HepG2 (cell line): ENCODE measurements at regions not wholly inside any gene's neighbourhood (a gene's known extent, or its start where the extent isn't known, plus 50 kb on each side); places are given as distances from the start of the nearest gene placed in this dataset.

Source experiments
- ATAC-seq: fragments of 200-7000 bp; cut with Tn5 transposase; 3 replicates; pipeline ENCODE4 v1.9.1; 2020; ENCODE audit warnings: mild to moderate bottlenecking, moderate library complexity
- BruUV-seq: library from RNA; stranded (reverse); fragments of 400-500 nt; replicated peaks from 2 replicates; lab custom pipeline; 2021; lab: Mats Ljungman, UMichigan
- CTCF ChIA-PET: fragments of 300-600 bp; formaldehyde crosslinking; extraction: SDS; loops from one replicate; lab custom pipeline; 2021; ENCODE audit warnings: low total read pairs, inconsistent platforms, low intra/inter-chr PET ratio; lab: Yijun Ruan, JAX
- POLR2A ChIA-PET: fragments of 350-600 bp; sonication (Branson Sonifier 250); formaldehyde crosslinking; loops from one replicate; lab custom pipeline; 2020; ENCODE audit warnings: antibody characterized with exemption, inconsistent platforms; lab: Yijun Ruan, JAX
- DNase-seq: peaks from one replicate; pipeline ENCODE4 v3.0.0-alpha.2; 2015; ENCODE audit warnings: low spot score
- FAIRE-seq: peaks from 3 replicates; lab custom pipeline; 2011; peaks lifted over from hg19 to GRCh38; lab: Jason Lieb, UNC
- H2AFZ ChIP-seq: one replicate; pipeline ENCODE4 v1.6.1; 2011; ENCODE audit warnings: low read length, inconsistent platforms
- H3K27ac ChIP-seq: fragments of 300-600 bp; 3 replicates; pipeline ENCODE4 v1.8.0; 2011; ENCODE audit warnings: mixed run types, mild to moderate bottlenecking, mixed read lengths, low read length, inconsistent platforms; ENCODE audit not compliant: insufficient read depth; ENCODE audit errors: extremely low read length
- H3K27me3 ChIP-seq, 2 experiments: fragments of 200-600 bp in 1 of 2; 2 replicates in 1 of 2; 3 replicates in 1 of 2; pipeline versions ENCODE4 v1.6.0 to v1.8.0; 2011; ENCODE audit warnings: low read length in 2 of 2, mild to moderate bottlenecking in 2 of 2, moderate library complexity in 2 of 2, inconsistent platforms in 1 of 2; ENCODE audit not compliant: insufficient read depth in 2 of 2, control insufficient read depth in 1 of 2
- H3K36me3 ChIP-seq, 2 experiments: fragments of 200-600 bp in 1 of 2; replicated peaks in 1 of 2; 2 replicates in 1 of 2; 3 replicates in 1 of 2; pipeline versions ENCODE4 v1.5.1 to v1.8.0; 2011; ENCODE audit warnings: low read length in 2 of 2, inconsistent platforms in 1 of 2; ENCODE audit not compliant: insufficient read depth in 2 of 2, control insufficient read depth in 1 of 2
- H3K4me1 ChIP-seq: 2 replicates; pipeline ENCODE4 v1.5.1; 2012; ENCODE audit warnings: low read length, inconsistent platforms; ENCODE audit not compliant: insufficient read depth
- H3K4me2 ChIP-seq: 2 replicates; pipeline ENCODE4 v1.6.0; 2011; ENCODE audit warnings: low read depth, low read length, inconsistent platforms
- H3K4me3 ChIP-seq, 3 experiments: fragments of 200-600 bp in 1 of 3; sonication (generic), shearing (Covaris generic) in 1 of 3; replicated peaks in 1 of 3; 2 replicates each; pipeline ENCODE4 v1.5.1; 2011 to 2016; ENCODE audit warnings: low read length in 3 of 3, inconsistent platforms in 2 of 3, low read depth in 2 of 3, mild to moderate bottlenecking in 2 of 3, control low read depth in 1 of 3, mixed read lengths in 1 of 3; ENCODE audit not compliant: insufficient read depth in 1 of 3
- H3K79me2 ChIP-seq: one replicate; pipeline ENCODE4 v1.6.1; 2011; ENCODE audit warnings: low read length, inconsistent platforms; ENCODE audit not compliant: insufficient read depth
- H3K9ac ChIP-seq: 2 replicates; pipeline ENCODE4 v1.6.0; 2011; ENCODE audit warnings: mild to moderate bottlenecking, low read depth, low read length, inconsistent platforms; ENCODE audit not compliant: insufficient read depth
- H3K9me3 ChIP-seq: 2 replicates; pipeline ENCODE4 v1.5.1; 2012; ENCODE audit warnings: mild to moderate bottlenecking, low read length
- H4K20me1 ChIP-seq: 2 replicates; pipeline ENCODE4 v1.6.0; 2011; ENCODE audit warnings: inconsistent platforms, mild to moderate bottlenecking, low read length, moderate library complexity; ENCODE audit not compliant: insufficient read depth
- ELF3 ChIP-seq: IDR thresholded peaks from 2 replicates; pipeline ENCODE4 v1.6.1; 2016; ENCODE audit warnings: missing genetic modification reagents, missing compliant biosample characterization
- EP300 ChIP-seq, 3 experiments: sonication (generic) in 1 of 3; formaldehyde crosslinking in 1 of 3; IDR thresholded peaks; 2 replicates each; pipeline versions ENCODE4 v1.5.1 to v1.6.1; 2011 to 2020; ENCODE audit warnings: low read depth in 2 of 3, low read length in 2 of 3, borderline replicate concordance in 1 of 3, improper control_type of control experiment in 1 of 3, mild to moderate bottlenecking in 1 of 3, missing genetic modification reagents in 1 of 3, moderate library complexity in 1 of 3
- FOXM1 ChIP-seq: sonication (generic); formaldehyde crosslinking; IDR thresholded peaks from 2 replicates; pipeline ENCODE4 v1.5.0; 2020; ENCODE audit warnings: missing genetic modification reagents
- FOXO4 ChIP-seq: sonication (generic); formaldehyde crosslinking; conservative IDR thresholded peaks from 2 replicates; pipeline ENCODE4 v1.8.1; 2023; ENCODE audit warnings: missing genetic modification reagents
- IRX3 ChIP-seq: sonication (generic); formaldehyde crosslinking; IDR thresholded peaks from 2 replicates; pipeline ENCODE4 v1.8.1; 2023; ENCODE audit warnings: mild to moderate bottlenecking, low read depth, missing genetic modification reagents, borderline replicate concordance
- MAFF ChIP-seq: IDR thresholded peaks from 2 replicates; pipeline ENCODE4 v1.6.1; 2011; ENCODE audit warnings: low read depth, low read length, improper control_type of control experiment
- MAFK ChIP-seq, 2 experiments: IDR thresholded peaks in 1 of 2; conservative IDR thresholded peaks in 1 of 2; 2 replicates each; pipeline ENCODE4 v1.6.1; 2011; ENCODE audit warnings: improper control_type of control experiment in 2 of 2, low read length in 2 of 2
- NR2C2 ChIP-seq: sonication (generic); formaldehyde crosslinking; IDR thresholded peaks from 2 replicates; pipeline ENCODE4 v1.4.0; 2020; ENCODE audit warnings: missing genetic modification reagents, mild to moderate bottlenecking, moderate library complexity, borderline replicate concordance
- POLR2G ChIP-seq: fragments of 200-400 bp; formaldehyde crosslinking; IDR thresholded peaks from 2 replicates; pipeline ENCODE4 v1.6.1; 2018; ENCODE audit warnings: mild to moderate bottlenecking, low read depth, low read length, moderate library complexity
- RNF2 ChIP-seq: fragments of 450-650 bp; conservative IDR thresholded peaks from 2 replicates; pipeline ENCODE4 v1.6.1; 2016; ENCODE audit warnings: low read depth
- SKI ChIP-seq: fragments of 450-650 bp; IDR thresholded peaks from one replicate; pipeline ENCODE4 v1.6.1; 2018; ENCODE audit warnings: mild to moderate bottlenecking; ENCODE audit not compliant: partially characterized antibody
- SNAI1 ChIP-seq: sonication (generic); formaldehyde crosslinking; IDR thresholded peaks from 2 replicates; pipeline ENCODE4 v1.5.0; 2020; ENCODE audit warnings: mild to moderate bottlenecking, missing genetic modification reagents, borderline replicate concordance
- SOX13 ChIP-seq, 3 experiments: fragments of 450-650 bp in 1 of 3; sonication (generic) in 1 of 3; formaldehyde crosslinking in 1 of 3; IDR thresholded peaks in 2 of 3; conservative IDR thresholded peaks in 1 of 3; 2 replicates each; pipeline versions ENCODE4 v1.5.0 to v1.6.1; 2016 to 2020; ENCODE audit warnings: antibody characterized with exemption in 1 of 3, mild to moderate bottlenecking in 1 of 3, missing compliant biosample characterization in 1 of 3, missing genetic modification reagents in 1 of 3, moderate library complexity in 1 of 3
- STAT6 ChIP-seq: sonication (generic); formaldehyde crosslinking; IDR thresholded peaks from 2 replicates; pipeline ENCODE4 v1.4.0; 2020; ENCODE audit warnings: missing genetic modification reagents, mild to moderate bottlenecking, borderline replicate concordance
- TBX2 ChIP-seq: sonication (generic); formaldehyde crosslinking; IDR thresholded peaks from 2 replicates; pipeline ENCODE4 v1.5.0; 2020; ENCODE audit warnings: missing genetic modification reagents, mild to moderate bottlenecking, borderline replicate concordance
- ZKSCAN1 ChIP-seq: fragments of 150-350 bp; IDR thresholded peaks from 2 replicates; pipeline ENCODE4 v1.6.1; 2014; ENCODE audit warnings: low read length
- ZNF138 ChIP-seq: sonication (generic); formaldehyde crosslinking; IDR thresholded peaks from 2 replicates; pipeline ENCODE4 v1.5.0; 2020; ENCODE audit warnings: mild to moderate bottlenecking, low read depth, missing genetic modification reagents
- ZNF879 ChIP-seq: sonication (generic); formaldehyde crosslinking; IDR thresholded peaks from 2 replicates; pipeline ENCODE4 v1.8.1; 2023; ENCODE audit warnings: missing genetic modification reagents
- WGBS: methylation state at CpG from one replicate; pipeline ENCODE4 v1.1.6; 2017; ENCODE audit warnings: low lambda C conversion rate; 5-methylcytosine and 5-hydroxymethylcytosine counted together
- in situ Hi-C: cut with HindIII; loops from 2 replicates; pipeline ENCODE4 v1.10.0; 2017; ENCODE audit warnings: low pct_unique_long_range_greater_than_20kb; ENCODE audit not compliant: extremely low pct_ligation_motif_present
- intact Hi-C: fragments of 100-400 bp; cut with micrococcal nuclease; formaldehyde crosslinking; loops from one replicate; pipeline ENCODE4 v1.10.0; 2022; ENCODE audit not compliant: unreplicated experiment

- no peak for FAIRE-seq
- H2AFZ ChIP-seq = no peak overlapping the region
- peak overlapping the region in 1 of 3 experiments; percentile 21; a peak in 1 of 6 replicates for H3K4me3 ChIP-seq
- peak overlapping the region; percentile 49 for H3K27ac ChIP-seq
- in situ Hi-C loops (no loop called here), intact Hi-C loops (loop anchor here (5.0 kb wide), 1 partner anchor 50 kb away; no protein-coding TSS in a partner anchor)
- WGBS = 29% methylated on average over 9 of the region's 9 CpGs
- H3K79me2 ChIP-seq = no peaks in the 10 kb centered on the region
- DNase-seq = peak; percentile 30
- ATAC-seq = peak; percentile 65
- H3K36me3 ChIP-seq = no peaks in the 10 kb centered on the region
- peak overlapping the region; percentile 60 for H3K4me2 ChIP-seq
- CTCF ChIA-PET = no interaction called here
- no peaks in the 10 kb centered on the region; a peak in 2 of 5 replicates for H3K27me3 ChIP-seq
- H3K9me3 ChIP-seq = no peaks in the 10 kb centered on the region; the same call in 1 of the 2 replicates
- POLR2A ChIA-PET = no interaction called here
- H3K9ac ChIP-seq = 0 out of 2 replicates have a peak overlapping the region, but pooled peaks have one; percentile 1
- no TSS peak for BruUV-seq
- H3K4me1 ChIP-seq = peaks cover 69% of the 10 kb centered on the region
- H4K20me1 ChIP-seq = no peaks in the 10 kb centered on the region
- TF ChIP-seq RNF2 = no peak
- 0 out of 2 replicates have a peak, but pooled peaks have one; percentile 19 for TF ChIP-seq FOXO4 (CRISPR knock-in tag)
- TF ChIP-seq SOX13 (IDR thresholded peaks at IDR 0.05) = no peak
- TF ChIP-seq SOX13 (CRISPR knock-in tag; conservative IDR thresholded peaks at IDR 0.05 in 1 of 2, IDR thresholded peaks at IDR 0.05 in 1 of 2) = peak in 1 of 2 experiments; percentile 72; a peak in 2 of 4 replicates
- TF ChIP-seq MAFF = 0 out of 2 replicates have a peak, but pooled peaks have one; percentile 17
- TF ChIP-seq IRX3 (CRISPR knock-in tag) = no peak
- no peak for TF ChIP-seq ELF3 (CRISPR knock-in tag)
- TF ChIP-seq ZNF879 = no peak
- no peak for TF ChIP-seq ZNF138 (CRISPR knock-in tag)
- no peak for TF ChIP-seq FOXM1 (CRISPR knock-in tag)
- TF ChIP-seq ZKSCAN1 = no peak
- TF ChIP-seq POLR2G = no peak
- peak; percentile 56; the same call in 1 of the 2 replicates for TF ChIP-seq STAT6
- 0 out of 2 replicates have a peak, but pooled peaks have one; percentile 24 for TF ChIP-seq NR2C2 (CRISPR knock-in tag)
- TF ChIP-seq SNAI1 (CRISPR knock-in tag) = 0 out of 2 replicates have a peak, but pooled peaks have one; percentile 45
- peak in 1 of 2 experiments; percentile 2; a peak in 1 of 4 replicates for TF ChIP-seq EP300 (IDR thresholded peaks at IDR 0.05; ENCODE audit: low read depth in 2 of 2, low read length in 2 of 2)
- no peak for TF ChIP-seq EP300 (CRISPR knock-in tag; IDR thresholded peaks at IDR 0.05; ENCODE audit: borderline replicate concordance)
- peak; percentile 36 to 53; a peak in 3 of 4 replicates for TF ChIP-seq MAFK (conservative IDR thresholded peaks at IDR 0.05 in 1 of 2, IDR thresholded peaks at IDR 0.05 in 1 of 2; ENCODE audit: low read length in 2 of 2)
- TF ChIP-seq TBX2 = peak; percentile 68
- TF ChIP-seq SKI = no peak
Observed at GRCh38 chr12:93177208-93178153, 200.2 kb upstream of the NUDT4 start.
